K562 (cell line): ENCODE measurements at regions not wholly inside any gene's neighbourhood (a gene's known extent, or its start where the extent isn't known, plus 50 kb on each side); places are given as distances from the start of the nearest gene placed in this dataset.
A peak's percentile ranks its signal among the peaks of the same experiment; 100 is the strongest.

Experiments
- ATAC-seq: fragments of 200-7000 bp; cut with Tn5 transposase; 3 replicates; pipeline ENCODE4 v1.9.1; 2020; ENCODE audit warnings: moderate library complexity
- BruUV-seq: library from RNA; stranded (reverse); fragments of 400-500 nt; replicated peaks from 2 replicates; lab custom pipeline; 2021; lab: Mats Ljungman, UMichigan
- CTCF ChIA-PET: fragments of 300-600 bp; formaldehyde crosslinking; extraction: SDS; loops from one replicate; lab custom pipeline; 2021; ENCODE audit warnings: low intra/inter-chr PET ratio; lab: Yijun Ruan, JAX
- POLR2A ChIA-PET: fragments of 300-600, 350-650 bp; sonication (Branson Sonifier 250); formaldehyde crosslinking; extraction: SDS; loops from one replicate; lab custom pipeline; 2021; ENCODE audit warnings: antibody characterized with exemption, inconsistent platforms; lab: Yijun Ruan, JAX
- DNase-seq, 4 experiments: peaks; one replicate each; pipeline versions ENCODE4 v3.0.0 to v3.0.0-alpha.2; 2011 to 2018; ENCODE audit warnings: low spot score in 3 of 4, mixed read lengths in 3 of 4; ENCODE audit errors: extremely low read depth in 1 of 4
- FAIRE-seq: peaks from 2 replicates; lab custom pipeline; 2011; peaks lifted over from hg19 to GRCh38; lab: Jason Lieb, UNC
- H2AFZ ChIP-seq: 2 replicates; pipeline ENCODE4 v1.6.0; 2011; ENCODE audit warnings: low read depth, low read length, control low read depth, inconsistent platforms
- H3K27ac ChIP-seq: fragments of 200-600 bp; 3 replicates; pipeline ENCODE4 v1.8.0; 2011; ENCODE audit warnings: low read depth, mild to moderate bottlenecking, control low read depth, inconsistent platforms, low read length, moderate library complexity, mixed read lengths; ENCODE audit errors: extremely low read depth
- H3K27me3 ChIP-seq, 2 experiments: fragments of 300-600 bp in 1 of 2; 2 replicates in 1 of 2; 3 replicates in 1 of 2; pipeline versions ENCODE4 v1.6.0 to v1.8.0; 2011; ENCODE audit warnings: inconsistent platforms in 2 of 2, low read length in 2 of 2, mild to moderate bottlenecking in 1 of 2, mixed read lengths in 1 of 2, moderate library complexity in 1 of 2; ENCODE audit not compliant: control insufficient read depth in 2 of 2, insufficient read depth in 2 of 2
- H3K36me3 ChIP-seq: fragments of 300-600 bp; 3 replicates; pipeline ENCODE4 v1.8.0; 2011; ENCODE audit warnings: mild to moderate bottlenecking, low read length, inconsistent platforms; ENCODE audit not compliant: control insufficient read depth, insufficient read depth
- H3K4me1 ChIP-seq, 2 experiments: fragments of 200-600 bp in 1 of 2; replicated peaks in 1 of 2; 2 replicates in 1 of 2; 3 replicates in 1 of 2; pipeline versions ENCODE4 v1.5.1 to v1.8.0; 2011; ENCODE audit warnings: inconsistent platforms in 2 of 2, low read length in 2 of 2, mild to moderate bottlenecking in 1 of 2, mixed read lengths in 1 of 2, moderate library complexity in 1 of 2; ENCODE audit not compliant: control insufficient read depth in 2 of 2, insufficient read depth in 2 of 2
- H3K4me2 ChIP-seq: 2 replicates; pipeline ENCODE4 v1.6.1; 2011; ENCODE audit warnings: low read length, control low read depth, inconsistent platforms, mixed read lengths; ENCODE audit not compliant: insufficient read depth
- H3K4me3 ChIP-seq: fragments of 200-600 bp; sonication (generic), shearing (Covaris generic); 2 replicates; pipeline ENCODE4 v1.5.1; 2016; ENCODE audit warnings: control low read depth, inconsistent platforms
- H3K79me2 ChIP-seq: fragments of 200-600 bp; 3 replicates; pipeline ENCODE4 v1.8.0; 2011; ENCODE audit warnings: low read length, inconsistent platforms; ENCODE audit not compliant: control insufficient read depth, insufficient read depth
- H3K9ac ChIP-seq, 2 experiments: 2 replicates each; pipeline versions ENCODE4 v1.6.0 to v1.6.1; 2011; ENCODE audit warnings: low read depth in 2 of 2, low read length in 2 of 2, control low read depth in 1 of 2, inconsistent platforms in 1 of 2, mild to moderate bottlenecking in 1 of 2, mixed read lengths in 1 of 2; ENCODE audit not compliant: insufficient read depth in 1 of 2
- H3K9me1 ChIP-seq: one replicate; pipeline ENCODE4 v1.6.0; 2011; ENCODE audit warnings: inconsistent platforms, mild to moderate bottlenecking, low read length, moderate library complexity; ENCODE audit not compliant: control insufficient read depth, insufficient read depth
- H3K9me3 ChIP-seq: replicated peaks from 2 replicates; pipeline ENCODE4 v1.5.1; 2011; ENCODE audit warnings: low read depth, low read length, inconsistent platforms; ENCODE audit not compliant: control insufficient read depth, insufficient read depth
- H4K20me1 ChIP-seq: replicated peaks from 2 replicates; pipeline ENCODE4 v1.6.1; 2011; ENCODE audit warnings: low read length, inconsistent platforms, mixed read lengths; ENCODE audit not compliant: control insufficient read depth, insufficient read depth
- HNRNPLL ChIP-seq: fragments of 200-400 bp; formaldehyde crosslinking; IDR thresholded peaks from 2 replicates; pipeline ENCODE4 v1.6.1; 2017; ENCODE audit warnings: low read length, low read depth, mild to moderate bottlenecking; ENCODE audit not compliant: poor library complexity, severe bottlenecking
- MEIS2 ChIP-seq: fragments of 450-650 bp; IDR thresholded peaks from 2 replicates; pipeline ENCODE4 v1.6.1; 2014; ENCODE audit warnings: mild to moderate bottlenecking; ENCODE audit not compliant: partially characterized antibody
- MXI1 ChIP-seq: IDR thresholded peaks from 2 replicates; pipeline ENCODE4 v1.6.1; 2011; ENCODE audit warnings: low read depth, mild to moderate bottlenecking, improper control_type of control experiment, low read length
- PHF21A ChIP-seq: fragments of 450-650 bp; IDR thresholded peaks from 2 replicates; pipeline ENCODE4 v1.6.1; 2017; ENCODE audit warnings: low read depth, borderline replicate concordance
- ZNF165 ChIP-seq: fragments of 250-450 bp; sonication (Bioruptor Pico); IDR thresholded peaks from 2 replicates; pipeline ENCODE4 v1.4.0; 2020; ENCODE audit warnings: borderline replicate concordance
- ZNF24 ChIP-seq: fragments of 450-650 bp; IDR thresholded peaks from 2 replicates; pipeline ENCODE4 v1.6.1; 2016
- WGBS: fragments of 100-300 bp; shearing (Covaris generic); methylation state at CpG from one replicate; pipeline ENCODE4 v1.1.6; 2016; ENCODE audit warnings: low coverage, mixed read lengths; ENCODE audit not compliant: insufficient coverage; ENCODE audit errors: missing lambda C conversion rate; 5-methylcytosine and 5-hydroxymethylcytosine counted together
- in situ Hi-C: fragments of 300-500 bp; cut with MboI; formaldehyde crosslinking; loops from 4 replicates; pipeline ENCODE4 v1.15.0; 2018; ENCODE audit warnings: inconsistent platforms, mixed read lengths
- intact Hi-C: fragments of 100-400 bp; cut with micrococcal nuclease; formaldehyde crosslinking; loops from 2 replicates; pipeline ENCODE4 v1.14.2; 2022
- TF ChIP-seq, protein P1 (sequence below): fragments of 450-650 bp; formaldehyde crosslinking; IDR thresholded peaks from 2 replicates; pipeline ENCODE4 v1.4.0; 2022; ENCODE audit warnings: missing genetic modification characterization
- TF ChIP-seq, protein P2 (sequence below), 2 experiments: fragments of 450-650 bp in 1 of 2; sonication (generic) in 1 of 2; formaldehyde crosslinking in 1 of 2; IDR thresholded peaks in 1 of 2; conservative IDR thresholded peaks in 1 of 2; 2 replicates each; pipeline versions ENCODE4 v1.6.1 to v1.8.1; 2016 to 2023; ENCODE audit warnings: mild to moderate bottlenecking in 2 of 2, moderate library complexity in 2 of 2, inconsistent platforms in 1 of 2, missing genetic modification reagents in 1 of 2
- TF ChIP-seq, protein P3 (sequence below): fragments of 250-450 bp; sonication (Bioruptor Pico); IDR thresholded peaks from 2 replicates; pipeline ENCODE4 v1.8.0; 2021; ENCODE audit warnings: moderate library complexity, mild to moderate bottlenecking, inconsistent platforms
- TF ChIP-seq, protein P4 (sequence below), 2 experiments: IDR thresholded peaks in 1 of 2; conservative IDR thresholded peaks in 1 of 2; 2 replicates each; pipeline ENCODE4 v1.6.1; 2016; ENCODE audit warnings: low read depth in 2 of 2, mild to moderate bottlenecking in 1 of 2, missing compliant biosample characterization in 1 of 2, missing genetic modification characterization in 1 of 2, moderate library complexity in 1 of 2
- TF ChIP-seq, protein P5 (sequence below): fragments of 450-650 bp; IDR thresholded peaks from 2 replicates; pipeline ENCODE4 v1.6.1; 2016

DNA sequence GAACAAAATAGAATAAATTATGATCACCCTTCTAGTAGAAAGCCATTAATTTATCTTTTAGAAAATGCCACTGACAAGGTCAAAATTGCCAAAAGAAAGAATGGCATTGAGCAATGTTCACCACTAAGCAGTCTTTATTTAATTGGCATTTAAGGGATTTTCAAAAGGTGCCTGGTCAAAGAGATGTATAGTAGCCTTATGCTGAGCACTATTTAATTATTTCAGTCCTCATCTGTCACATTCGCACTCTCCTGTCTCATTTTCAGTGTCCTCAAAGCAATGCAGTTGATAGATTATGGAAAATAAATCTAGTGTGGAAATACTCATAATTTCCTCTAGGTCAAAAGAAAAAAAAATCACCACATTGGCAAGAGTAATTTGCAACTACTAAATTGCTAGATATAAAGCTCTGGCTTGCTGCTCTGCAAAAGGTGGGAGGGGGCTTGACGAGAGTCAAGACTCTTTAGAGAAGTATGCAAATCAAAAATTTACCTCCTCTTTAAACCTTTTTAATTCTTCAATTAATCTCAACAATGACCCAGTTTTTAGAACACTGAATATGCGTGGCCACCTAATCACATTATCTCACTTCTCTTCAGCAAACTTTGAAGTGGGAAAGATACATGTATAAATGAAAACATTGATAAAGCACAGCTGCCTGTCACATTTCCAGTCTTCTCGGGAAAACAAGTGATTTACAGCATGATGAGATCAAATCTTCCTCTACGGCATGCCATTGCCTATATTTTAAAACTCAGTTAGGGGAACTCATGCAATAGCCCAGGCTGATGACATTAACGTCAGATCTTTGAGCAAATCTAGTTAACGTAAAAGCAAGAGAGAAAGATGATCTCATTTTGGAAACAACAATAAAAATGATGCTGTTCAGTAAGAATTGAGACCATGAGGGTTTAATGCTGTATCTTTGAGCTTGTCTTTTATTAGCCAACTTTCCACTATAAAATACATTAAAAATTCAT, 373.1 kb upstream of the DCN start:
- no peak overlapping the region for H3K4me3 ChIP-seq
- no peak overlapping the region for H3K4me2 ChIP-seq
- peaks cover 11% of the 10 kb centered on the region for H3K79me2 ChIP-seq
- no peak overlapping the region for H2AFZ ChIP-seq
- BruUV-seq, result no TSS peak
- ATAC-seq, result no peak
- H3K9me3 ChIP-seq, result no peaks in the 10 kb centered on the region
- intact Hi-C loops (no loop called here), in situ Hi-C loops (no loop called here)
- no peak for DNase-seq
- no peaks in the 10 kb centered on the region for H3K9me1 ChIP-seq
- H3K27ac ChIP-seq, result no peak overlapping the region
- POLR2A ChIA-PET, result interaction anchor here (0.6 kb wide), 1 partner anchor 92 kb away, joined by 3 read pairs; no protein-coding TSS in a partner anchor
- no peak for FAIRE-seq
- peaks cover 0 to 8% of the 10 kb centered on the region in 2 experiments; a peak in 3 of 5 replicates for H3K4me1 ChIP-seq
- no peak overlapping the region for H3K9ac ChIP-seq
- 0 out of 2 replicates have a peak, but pooled peaks cover 4% of the 10 kb centered on the region for H4K20me1 ChIP-seq
- CTCF ChIA-PET, result no interaction called here
- H3K36me3 ChIP-seq, result no peaks in the 10 kb centered on the region
- H3K27me3 ChIP-seq, result no peaks in the 10 kb centered on the region
- WGBS, result 22% methylated on average over 7 of the region's 7 CpGs
- no peak for TF ChIP-seq ZNF165 (CRISPR knock-in tag)
- TF ChIP-seq MXI1, result no peak
- TF ChIP-seq, protein P1, sequence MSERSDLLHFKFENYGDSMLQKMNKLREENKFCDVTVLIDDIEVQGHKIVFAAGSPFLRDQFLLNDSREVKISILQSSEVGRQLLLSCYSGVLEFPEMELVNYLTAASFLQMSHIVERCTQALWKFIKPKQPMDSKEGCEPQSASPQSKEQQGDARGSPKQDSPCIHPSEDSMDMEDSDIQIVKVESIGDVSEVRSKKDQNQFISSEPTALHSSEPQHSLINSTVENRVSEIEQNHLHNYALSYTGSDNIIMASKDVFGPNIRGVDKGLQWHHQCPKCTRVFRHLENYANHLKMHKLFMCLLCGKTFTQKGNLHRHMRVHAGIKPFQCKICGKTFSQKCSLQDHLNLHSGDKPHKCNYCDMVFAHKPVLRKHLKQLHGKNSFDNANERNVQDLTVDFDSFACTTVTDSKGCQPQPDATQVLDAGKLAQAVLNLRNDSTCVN, result no peak
- TF ChIP-seq, protein P2, sequence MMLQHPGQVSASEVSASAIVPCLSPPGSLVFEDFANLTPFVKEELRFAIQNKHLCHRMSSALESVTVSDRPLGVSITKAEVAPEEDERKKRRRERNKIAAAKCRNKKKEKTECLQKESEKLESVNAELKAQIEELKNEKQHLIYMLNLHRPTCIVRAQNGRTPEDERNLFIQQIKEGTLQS (IDR thresholded peaks at IDR 0.05), result peak; percentile 51
- TF ChIP-seq, protein P2 (CRISPR knock-in tag; conservative IDR thresholded peaks at IDR 0.05), result no peak
- TF ChIP-seq, protein P3, sequence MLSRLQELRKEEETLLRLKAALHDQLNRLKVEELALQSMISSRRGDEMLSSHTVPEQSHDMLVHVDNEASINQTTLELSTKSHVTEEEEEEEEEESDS, result no peak
- TF ChIP-seq, protein P4, sequence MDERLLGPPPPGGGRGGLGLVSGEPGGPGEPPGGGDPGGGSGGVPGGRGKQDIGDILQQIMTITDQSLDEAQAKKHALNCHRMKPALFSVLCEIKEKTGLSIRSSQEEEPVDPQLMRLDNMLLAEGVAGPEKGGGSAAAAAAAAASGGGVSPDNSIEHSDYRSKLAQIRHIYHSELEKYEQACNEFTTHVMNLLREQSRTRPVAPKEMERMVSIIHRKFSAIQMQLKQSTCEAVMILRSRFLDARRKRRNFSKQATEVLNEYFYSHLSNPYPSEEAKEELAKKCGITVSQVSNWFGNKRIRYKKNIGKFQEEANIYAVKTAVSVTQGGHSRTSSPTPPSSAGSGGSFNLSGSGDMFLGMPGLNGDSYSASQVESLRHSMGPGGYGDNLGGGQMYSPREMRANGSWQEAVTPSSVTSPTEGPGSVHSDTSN (CRISPR knock-in tag; IDR thresholded peaks at IDR 0.05; ENCODE audit: low read depth), result no peak
- TF ChIP-seq, protein P4 (tag; conservative IDR thresholded peaks at IDR 0.05; ENCODE audit: low read depth), result peak; percentile 83
- TF ChIP-seq MEIS2, result peak; percentile 92
- no peak for TF ChIP-seq HNRNPLL
- TF ChIP-seq PHF21A, result no peak
- TF ChIP-seq, protein P5, sequence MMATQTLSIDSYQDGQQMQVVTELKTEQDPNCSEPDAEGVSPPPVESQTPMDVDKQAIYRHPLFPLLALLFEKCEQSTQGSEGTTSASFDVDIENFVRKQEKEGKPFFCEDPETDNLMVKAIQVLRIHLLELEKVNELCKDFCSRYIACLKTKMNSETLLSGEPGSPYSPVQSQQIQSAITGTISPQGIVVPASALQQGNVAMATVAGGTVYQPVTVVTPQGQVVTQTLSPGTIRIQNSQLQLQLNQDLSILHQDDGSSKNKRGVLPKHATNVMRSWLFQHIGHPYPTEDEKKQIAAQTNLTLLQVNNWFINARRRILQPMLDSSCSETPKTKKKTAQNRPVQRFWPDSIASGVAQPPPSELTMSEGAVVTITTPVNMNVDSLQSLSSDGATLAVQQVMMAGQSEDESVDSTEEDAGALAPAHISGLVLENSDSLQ, result peak; percentile 86
- no peak for TF ChIP-seq ZNF24
